SK-N-MC (cell line): ENCODE measurements at regions not wholly inside any gene's neighbourhood (a gene's known extent, or its start where the extent isn't known, plus 50 kb on each side); places are given as distances from the start of the nearest gene placed in this dataset.

ENCODE experiments used
- DNase-seq: peaks from one replicate; pipeline ENCODE4 v3.0.0-alpha.2; 2011; ENCODE audit warnings: low read depth, low spot score
- H3K27ac ChIP-seq: fragments of 200-600 bp; sonication (generic); 2 replicates; pipeline ENCODE4 v1.5.1; 2016; ENCODE audit warnings: mixed run types
- H3K36me3 ChIP-seq: fragments of 200-600 bp; sonication (generic); 2 replicates; pipeline ENCODE4 v1.6.1; 2017; ENCODE audit warnings: antibody characterized with exemption, low read length, mixed read lengths; ENCODE audit not compliant: insufficient read depth
- H3K4me3 ChIP-seq: fragments of 200-600 bp; sonication (generic); 2 replicates; pipeline ENCODE4 v1.5.1; 2016
- H3K9ac ChIP-seq: fragments of 200-600 bp; sonication (generic); 2 replicates; pipeline ENCODE4 v1.8.0; 2017; ENCODE audit warnings: mixed run types, mixed read lengths; ENCODE audit not compliant: insufficient read length
- H3K9me3 ChIP-seq: fragments of 200-600 bp; sonication (generic); 2 replicates; pipeline ENCODE4 v1.6.1; 2017; ENCODE audit warnings: low read depth, mild to moderate bottlenecking, antibody characterized with exemption, low read length, moderate library complexity, mixed read lengths
- EZH2 ChIP-seq: fragments of 200-600 bp; sonication (generic); IDR thresholded peaks from one replicate; pipeline ENCODE4 v1.6.1; 2017; ENCODE audit warnings: antibody characterized with exemption
- FOXP2 ChIP-seq: optimal IDR thresholded peaks from 2 replicates; pipeline ENCODE3; 2011; ENCODE audit warnings: mild to moderate bottlenecking, moderate library complexity; ENCODE audit not compliant: insufficient read depth; ENCODE audit errors: extremely low read length, control extremely low read depth
- POLR2AphosphoS5 ChIP-seq: IDR thresholded peaks from 2 replicates; pipeline ENCODE4 v1.6.1; 2012; ENCODE audit warnings: mild to moderate bottlenecking, low read depth, low read length, borderline replicate concordance

GRCh38 chr6:43901733-43902230 lies 131.8 kb downstream of the VEGFA start:
- TF ChIP-seq POLR2AphosphoS5 (no peak), EZH2 (no peak), FOXP2 (no peak)
- H3K36me3 ChIP-seq, result no peaks in the 10 kb centered on the region
- H3K27ac ChIP-seq, result peak overlapping the region; percentile 8; the same call in 1 of the 2 replicates
- H3K9ac ChIP-seq, result no peak overlapping the region
- H3K9me3 ChIP-seq, result no peaks in the 10 kb centered on the region
- DNase-seq, result no peak
- no peak overlapping the region for H3K4me3 ChIP-seq

- no peaks in the 10 kb centered on the region for H3K9me3 ChIP-seq
- H3K4me3 ChIP-seq, result no peak overlapping the region
- no peak overlapping the region for H3K9ac ChIP-seq
- H3K36me3 ChIP-seq, result no peaks in the 10 kb centered on the region
- 0 out of 2 replicates have a peak overlapping the region, but pooled peaks have one; percentile 33 for H3K27ac ChIP-seq
- DNase-seq, result no peak
- TF ChIP-seq POLR2AphosphoS5, result no peak
- no peak for TF ChIP-seq FOXP2
- no peak for TF ChIP-seq EZH2
Observed at GRCh38 chr6:43900916-43901732, 131.1 kb downstream of the VEGFA start.

- Histone ChIP-seq H3K36me3 (no peaks in the 10 kb centered on the region), H3K27ac (no peak overlapping the region), H3K9ac (no peak overlapping the region), H3K4me3 (no peak overlapping the region), H3K9me3 (no peaks in the 10 kb centered on the region)
- no peak for DNase-seq
- TF ChIP-seq POLR2AphosphoS5, result no peak
- TF ChIP-seq EZH2, result no peak
- no peak for TF ChIP-seq FOXP2
Observed at GRCh38 chr6:43900560-43900915, 130.5 kb downstream of the VEGFA start.

DNA sequence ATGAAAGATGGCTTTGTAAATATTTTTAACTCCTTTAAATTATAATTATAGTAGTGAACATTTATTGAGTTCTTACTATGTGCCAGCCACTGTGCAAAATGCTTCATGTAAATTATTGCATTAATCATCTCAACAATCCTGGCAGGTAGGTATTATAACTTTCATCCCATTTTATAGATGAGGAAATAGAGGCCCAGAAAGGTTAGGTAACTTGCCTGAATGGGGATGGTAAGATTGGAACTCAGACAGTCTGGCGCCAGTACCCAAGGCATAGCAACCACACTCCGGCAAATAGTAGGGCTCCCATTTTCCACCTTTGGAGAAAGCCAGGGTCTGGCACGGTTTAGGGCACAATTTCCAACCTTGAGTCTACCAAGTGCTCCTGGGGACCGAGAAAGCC lies 129.8 kb downstream of the VEGFA start:
- no peak for TF ChIP-seq POLR2AphosphoS5
- no peak for TF ChIP-seq FOXP2
- no peak for TF ChIP-seq EZH2

GRCh38 chr6:43898358-43899131 lies 128.5 kb downstream of the VEGFA start:
- no peak overlapping the region for H3K4me3 ChIP-seq
- H3K9me3 ChIP-seq, result no peaks in the 10 kb centered on the region
- H3K36me3 ChIP-seq, result no peaks in the 10 kb centered on the region
- H3K9ac ChIP-seq, result no peak overlapping the region
- H3K27ac ChIP-seq, result no peak overlapping the region
- DNase-seq, result no peak
- TF ChIP-seq POLR2AphosphoS5, result no peak
- TF ChIP-seq FOXP2, result no peak
- no peak for TF ChIP-seq EZH2

More for the DNA sequence above, 129.8 kb downstream of the VEGFA start:
- Histone ChIP-seq H3K27ac (no peak overlapping the region), H3K4me3 (no peak overlapping the region), H3K9ac (no peak overlapping the region), H3K36me3 (no peaks in the 10 kb centered on the region), H3K9me3 (no peaks in the 10 kb centered on the region)
- DNase-seq, result no peak

DNA sequence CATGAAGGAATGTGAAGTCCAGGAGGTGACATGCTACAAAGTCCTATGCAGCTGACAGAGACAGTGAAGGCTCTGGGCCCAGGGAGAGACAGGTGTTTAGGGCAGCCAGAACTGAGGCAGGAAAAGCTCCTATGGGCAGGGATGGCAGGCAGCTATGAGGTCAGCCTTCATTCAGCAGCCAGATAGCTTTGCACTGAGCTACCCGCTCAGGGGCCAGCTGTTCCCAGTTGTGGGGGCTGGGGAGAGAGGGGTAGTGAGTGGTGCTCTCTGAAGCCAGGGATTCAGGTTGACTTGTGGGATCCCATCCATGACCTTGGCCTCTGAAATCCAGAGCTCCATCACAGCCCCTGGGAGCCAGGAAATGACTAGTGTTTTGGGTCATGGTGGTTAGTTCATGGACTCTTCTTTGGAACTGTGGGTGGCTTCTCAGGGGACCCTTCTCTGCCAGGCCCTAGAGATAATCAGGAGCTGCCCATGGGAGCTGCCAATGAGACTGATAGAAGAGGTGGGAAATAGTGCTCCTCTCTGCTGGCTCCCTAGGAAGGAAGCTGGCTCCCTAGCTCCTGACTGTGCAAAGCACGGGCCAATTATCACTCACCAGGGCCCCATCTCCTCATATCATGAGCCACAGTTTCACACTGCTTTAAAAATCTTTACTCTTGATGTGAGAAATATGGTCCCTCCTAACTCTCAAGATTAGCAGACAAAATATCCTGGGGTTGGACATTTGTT lies 127.7 kb downstream of the VEGFA start:
- DNase-seq, result no peak
- Histone ChIP-seq H3K9me3 (no peaks in the 10 kb centered on the region), H3K27ac (no peak overlapping the region), H3K4me3 (no peak overlapping the region), H3K9ac (no peak overlapping the region), H3K36me3 (no peaks in the 10 kb centered on the region)
- TF ChIP-seq FOXP2, result no peak
- no peak for TF ChIP-seq POLR2AphosphoS5
- no peak for TF ChIP-seq EZH2

DNA sequence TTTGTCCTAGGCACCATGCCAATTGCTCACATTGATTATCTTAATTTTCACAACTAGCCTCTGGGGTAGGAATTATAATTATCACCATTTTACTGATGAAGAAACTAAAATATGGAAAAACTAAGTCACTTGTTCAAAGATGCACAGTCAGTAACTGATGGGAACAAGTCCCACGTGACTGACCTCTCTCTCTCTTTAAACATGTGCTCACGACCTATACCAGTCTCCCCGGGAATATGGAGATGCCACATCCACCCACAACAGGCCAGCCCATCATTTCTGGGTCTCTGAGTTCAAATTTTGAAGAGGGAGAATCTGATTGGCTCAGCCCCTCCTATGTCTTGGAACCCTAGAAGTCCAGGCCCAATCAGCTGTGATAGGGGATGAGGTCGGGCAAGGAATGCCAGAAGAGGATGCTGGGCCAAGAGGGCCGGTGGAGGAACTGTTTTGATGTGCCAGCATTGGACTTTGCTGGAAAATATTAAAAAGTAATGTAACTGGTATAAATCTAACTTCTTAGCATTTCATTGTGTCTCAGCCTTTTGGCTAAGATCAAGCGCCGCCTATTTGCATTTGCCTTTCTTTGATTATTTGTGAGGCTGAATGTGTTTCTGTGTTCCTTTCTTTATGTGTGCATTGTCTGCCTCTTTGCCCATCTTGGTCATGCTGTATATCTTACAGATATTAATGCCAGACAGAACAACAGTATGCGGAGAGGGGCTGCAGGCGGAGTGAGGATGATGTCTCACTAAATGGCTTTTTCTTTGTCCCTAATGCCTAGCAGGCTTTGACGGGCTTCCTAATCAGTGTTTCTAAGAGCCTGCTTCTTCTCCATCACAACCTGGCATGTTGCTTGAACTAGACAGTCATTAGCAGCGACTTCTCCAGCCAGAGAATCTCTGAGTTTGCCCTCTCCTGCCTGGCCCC lies 126.6 kb downstream of the VEGFA start:
- DNase-seq, result no peak
- TF ChIP-seq FOXP2 (no peak), POLR2AphosphoS5 (no peak), EZH2 (no peak)
- Histone ChIP-seq H3K27ac (no peak overlapping the region), H3K36me3 (no peaks in the 10 kb centered on the region), H3K4me3 (no peak overlapping the region), H3K9ac (no peak overlapping the region), H3K9me3 (no peaks in the 10 kb centered on the region)
